HG03520 (cell line): ENCODE measurements at regions not wholly inside any gene's neighbourhood (a gene's known extent, or its start where the extent isn't known, plus 50 kb on each side); places are given as distances from the start of the nearest gene placed in this dataset.
"Not testable (repeated sequence)": the region's sequence is repeated elsewhere in the genome, so short reads cannot be mapped to it uniquely, and the experiment has no call there.

ENCODE experiments used
- ATAC-seq: cut with Tn5 transposase; IDR thresholded peaks from one replicate; pipeline ENCODE4 v1.9.1; 2021; ENCODE audit warnings: mild to moderate bottlenecking, moderate library complexity; ENCODE audit not compliant: unreplicated experiment

- not testable (repeated sequence) for ATAC-seq
Measured at GRCh38 chr3:48101301-48101650, 85.1 kb upstream of the MAP4 start.

DNA sequence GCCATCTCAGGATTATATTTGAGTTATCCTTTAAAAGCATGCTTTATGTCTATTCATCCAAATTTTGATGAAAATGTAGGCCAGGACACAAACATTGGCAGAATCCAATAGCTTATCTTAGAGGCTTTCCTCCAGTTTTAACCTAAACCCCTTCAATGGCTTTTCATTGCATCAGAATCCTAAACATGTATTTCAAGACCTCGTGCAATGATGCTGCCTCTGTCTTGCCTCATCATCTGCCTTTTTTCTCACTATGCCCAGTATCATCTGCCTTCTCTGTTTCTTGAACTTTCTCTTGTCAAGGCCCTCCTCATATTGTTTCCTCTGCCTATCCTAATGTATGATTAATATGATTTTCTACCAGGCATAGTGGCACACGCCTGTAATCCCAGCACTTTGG is 76.1 kb upstream of the MAP4 start:
- no peak for ATAC-seq

DNA sequence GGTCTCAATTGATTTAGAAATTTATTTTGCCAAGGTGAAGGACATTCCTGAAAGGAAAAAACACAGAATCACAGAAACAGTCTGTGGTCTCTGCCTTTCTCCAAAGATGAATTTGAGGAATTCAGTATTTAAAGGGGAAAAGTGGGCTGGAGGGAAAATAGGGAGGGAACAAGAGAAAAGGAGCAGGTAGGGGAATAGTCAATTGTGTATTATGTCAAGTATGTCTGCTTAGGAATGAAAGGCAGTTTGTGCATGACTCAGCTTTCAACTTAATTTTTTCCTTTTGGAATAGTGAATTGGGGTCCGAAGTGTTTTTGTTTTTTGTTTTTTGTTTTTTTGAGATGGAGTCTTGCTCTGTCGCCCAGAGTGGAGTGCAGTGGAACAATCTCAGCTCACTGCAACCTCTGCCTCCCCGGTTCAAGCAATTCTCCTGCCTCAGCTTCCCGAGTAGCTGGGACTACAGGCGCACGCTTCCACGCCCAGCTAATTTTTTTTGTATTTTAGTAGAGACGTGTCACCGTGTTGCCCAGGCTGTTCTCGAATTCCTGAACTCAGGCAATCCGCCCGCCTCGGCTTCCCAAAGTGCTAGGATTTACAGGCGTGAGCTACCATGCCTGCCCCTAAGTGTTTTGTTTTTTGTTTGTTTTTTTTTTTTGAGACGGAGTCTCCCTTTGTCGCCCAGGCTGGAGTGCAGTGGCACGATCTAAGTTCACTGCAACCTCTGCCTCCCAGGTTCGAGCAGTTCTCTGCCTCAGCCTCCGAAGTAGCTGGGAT is 74.1 kb upstream of the MAP4 start:
- no peak for ATAC-seq

- peak; percentile 83 for ATAC-seq
Measured at GRCh38 chr3:48088749-48089466, 72.7 kb upstream of the MAP4 start.

GRCh38 chr3:48088056-48088748 is 72.0 kb upstream of the MAP4 start:
- no peak for ATAC-seq

GRCh38 chr3:48086705-48087104 is 70.5 kb upstream of the MAP4 start:
- ATAC-seq: no peak

- ATAC-seq: no peak
Measured at GRCh38 chr3:48084929-48085328, 68.7 kb upstream of the MAP4 start.

GRCh38 chr3:48084170-48084569 is 68.0 kb upstream of the MAP4 start:
- no peak for ATAC-seq

DNA sequence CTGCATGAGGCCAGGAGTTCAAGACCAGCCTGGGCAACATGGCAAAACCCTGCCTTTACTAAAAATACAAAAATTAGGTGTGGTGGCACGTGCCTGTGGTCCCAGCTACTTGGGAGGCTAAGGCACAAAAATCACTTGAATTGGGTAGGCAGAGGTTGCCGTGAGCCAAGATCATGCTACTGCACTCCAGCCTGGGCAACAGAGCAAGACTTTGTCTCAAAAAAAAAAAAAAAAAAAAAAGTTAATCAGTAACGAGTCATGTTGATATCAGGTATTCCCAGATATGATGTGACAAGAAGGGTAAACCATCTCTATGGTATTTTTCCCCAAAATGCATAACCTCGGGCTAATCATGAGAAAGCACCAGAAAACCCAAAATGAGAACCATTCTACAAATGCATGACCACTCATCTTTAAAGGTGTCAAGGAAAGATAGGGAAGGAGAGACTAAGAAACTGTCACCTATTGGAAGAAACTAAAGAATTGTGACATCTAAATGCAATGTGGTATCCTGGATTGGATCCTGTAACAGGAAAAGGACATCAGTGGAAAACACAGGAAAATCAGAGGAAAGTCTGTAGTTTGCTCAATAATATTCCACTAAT is 66.5 kb upstream of the MAP4 start:
- ATAC-seq: no peak

DNA sequence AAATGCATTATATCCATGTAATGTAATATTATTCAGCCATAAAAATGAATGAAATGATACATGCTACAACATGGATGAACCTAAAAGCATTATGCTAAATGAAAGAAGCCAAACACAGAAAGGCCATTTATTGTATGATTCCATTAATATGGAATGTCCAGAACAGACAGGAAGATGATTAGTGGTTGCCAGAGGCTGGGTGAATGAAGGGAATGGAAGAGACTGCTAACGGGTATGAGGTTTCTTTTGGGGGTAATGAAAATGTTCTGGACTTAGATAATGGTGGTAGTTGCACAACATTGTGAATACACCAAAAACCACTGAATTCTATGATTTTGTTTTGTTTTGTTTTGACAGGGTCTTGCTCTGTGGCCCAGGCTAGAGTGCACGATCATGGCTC is 61.6 kb upstream of the MAP4 start:
- ATAC-seq: no peak

DNA sequence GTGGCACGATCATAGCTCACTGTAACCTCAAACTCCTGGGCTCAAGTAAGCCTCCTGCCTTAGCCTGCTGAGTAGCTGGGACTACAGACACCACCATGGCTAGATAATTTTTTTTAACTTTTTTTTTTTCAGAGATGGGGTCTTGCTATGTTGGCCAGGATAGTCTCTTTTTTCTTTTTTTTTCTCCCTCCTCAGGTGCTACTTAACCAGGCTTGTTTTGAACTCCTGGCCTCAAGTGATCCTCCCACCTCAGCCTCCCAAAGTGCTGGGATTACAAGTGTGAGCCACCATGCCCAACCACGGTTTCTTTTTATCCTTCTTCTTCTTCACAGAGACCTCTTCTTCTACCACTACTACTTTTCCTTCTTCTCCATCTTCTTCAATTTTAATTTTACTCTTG is 53.8 kb upstream of the MAP4 start:
- ATAC-seq: no peak

- ATAC-seq: no peak
Measured at GRCh38 chr3:48069339-48069738, 53.1 kb upstream of the MAP4 start.

- ATAC-seq: no peak
Measured at GRCh38 chr3:48068886-48069285, 52.7 kb upstream of the MAP4 start.

DNA sequence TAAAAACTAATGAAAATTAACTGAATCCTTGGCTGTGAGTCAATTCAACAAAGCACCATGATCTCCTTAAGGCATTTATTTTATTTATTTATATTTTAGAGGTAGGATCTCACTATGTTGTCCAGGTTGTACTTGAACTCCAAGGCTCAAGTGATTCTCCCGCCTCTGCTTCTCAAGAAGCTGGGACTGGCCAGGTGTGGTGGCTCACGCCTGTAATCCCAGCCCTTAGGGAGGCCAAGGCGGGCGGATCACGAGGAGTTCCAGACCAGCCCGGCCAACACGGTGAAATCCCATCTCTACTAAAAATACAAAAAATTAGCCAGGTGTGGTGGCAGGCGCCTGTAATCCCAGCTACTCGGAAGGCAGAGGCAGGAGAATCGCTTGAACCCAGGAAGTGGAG is 52.1 kb upstream of the MAP4 start:
- ATAC-seq: not testable (repeated sequence)

- no peak for ATAC-seq
Measured at GRCh38 chr3:48067271-48067670, 51.1 kb upstream of the MAP4 start.
